GM20431 (cell line): ENCODE measurements at regions not wholly inside any gene's neighbourhood (a gene's known extent, or its start where the extent isn't known, plus 50 kb on each side); places are given as distances from the start of the nearest gene placed in this dataset.

ENCODE experiments used
- in situ Hi-C: fragments of 300-500 bp; cut with MseI, MboI; formaldehyde crosslinking; loops from one replicate; pipeline ENCODE4 v1.15.0; 2020; ENCODE audit warnings: low sequenced_read_pairs; ENCODE audit not compliant: unreplicated experiment

DNA sequence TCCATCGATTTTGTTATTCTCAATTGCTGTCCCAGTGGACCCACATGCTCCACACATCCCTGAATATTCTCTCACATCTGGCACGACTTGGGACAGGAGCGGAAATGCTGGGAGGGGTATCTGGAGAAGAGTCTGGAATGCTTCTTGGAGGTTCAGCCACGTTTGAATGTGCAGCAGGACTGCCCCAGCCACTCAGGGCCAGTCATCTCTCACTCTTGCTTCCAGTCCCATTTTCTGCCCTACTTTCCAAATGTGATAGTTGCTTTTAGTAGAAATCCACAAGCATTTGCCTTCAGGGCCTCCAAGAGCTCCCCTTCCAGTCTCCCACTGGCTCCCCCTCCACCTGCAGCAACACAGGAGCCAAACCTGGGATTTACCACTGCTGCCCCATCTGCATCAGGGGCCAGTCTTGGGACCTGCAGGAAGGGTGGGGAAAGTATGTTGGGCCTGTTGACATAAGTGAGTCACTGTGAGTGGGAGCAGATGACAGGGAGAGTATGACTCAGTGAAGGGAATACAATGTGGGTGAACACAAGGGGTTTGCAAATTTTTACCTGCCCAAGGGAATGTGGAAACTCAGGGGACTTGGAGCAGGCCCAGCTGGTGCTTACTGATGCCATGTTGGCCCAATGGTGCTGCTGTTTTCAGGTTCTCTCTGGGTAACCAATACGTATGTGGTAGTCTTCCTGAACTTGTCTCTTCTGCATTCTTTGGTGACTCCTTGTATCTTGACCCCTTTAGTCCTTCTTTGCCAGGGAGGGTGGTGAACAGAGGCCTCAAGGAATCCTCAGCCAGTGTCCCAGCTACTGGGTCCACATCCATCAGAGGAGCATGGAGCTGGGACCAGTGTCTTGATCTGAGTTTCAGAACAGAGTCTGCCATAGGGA lies 78.8 kb upstream of the CRHR1 start:
- in situ Hi-C loops: no loop called here

DNA sequence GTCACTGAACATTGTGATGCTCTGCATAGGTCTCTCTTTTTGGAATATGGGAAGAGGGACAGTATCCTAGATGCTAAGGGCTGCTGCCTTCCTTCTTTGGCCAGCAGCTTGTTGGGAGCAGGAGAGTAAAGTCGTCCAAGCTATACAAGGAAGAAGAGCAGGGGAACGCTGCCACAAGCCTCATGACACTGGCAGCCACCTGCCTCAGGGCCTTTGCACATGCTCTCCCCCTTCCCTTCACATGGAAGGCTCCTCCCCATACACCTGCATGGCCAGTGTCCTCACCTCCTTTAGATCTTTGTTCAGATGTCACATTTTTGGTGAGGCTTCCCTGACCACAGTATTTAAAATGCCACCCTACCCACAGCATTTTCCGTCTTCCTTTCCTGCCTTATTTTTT lies 78.1 kb upstream of the CRHR1 start:
- in situ Hi-C loops: no loop called here

- in situ Hi-C loops: no loop called here
Measured at GRCh38 chr17:45708707-45709290, 75.3 kb upstream of the CRHR1 start.

GRCh38 chr17:45709728-45710288 lies 74.3 kb upstream of the CRHR1 start:
- in situ Hi-C loops: no loop called here

DNA sequence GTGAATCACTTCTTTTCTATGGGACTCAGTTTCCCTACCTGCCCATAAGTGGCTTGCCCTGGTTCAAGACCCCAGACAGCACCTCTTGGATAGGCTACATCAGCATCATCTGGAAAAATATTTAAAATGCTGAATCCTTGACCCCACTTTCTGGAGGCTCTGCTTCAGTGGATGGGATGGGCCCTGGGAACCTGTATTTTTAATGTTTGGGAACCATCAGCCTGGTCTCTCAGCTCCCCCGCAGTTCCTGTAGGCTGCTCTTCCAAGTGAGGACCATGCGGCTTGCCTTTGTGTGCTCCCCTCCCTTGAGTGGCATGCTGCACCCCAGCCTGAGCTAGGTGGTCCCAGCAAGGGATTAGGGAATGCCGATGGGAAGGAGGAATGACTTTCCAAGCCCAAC lies 68.3 kb upstream of the CRHR1 start:
- in situ Hi-C loops: no loop called here

- in situ Hi-C loops: no loop called here
Measured at GRCh38 chr17:45718791-45719190, 65.3 kb upstream of the CRHR1 start.

- in situ Hi-C loops: no loop called here
Measured at GRCh38 chr17:45719335-45720071, 64.6 kb upstream of the CRHR1 start.

GRCh38 chr17:45720386-45720785 lies 63.7 kb upstream of the CRHR1 start:
- in situ Hi-C loops: no loop called here

DNA sequence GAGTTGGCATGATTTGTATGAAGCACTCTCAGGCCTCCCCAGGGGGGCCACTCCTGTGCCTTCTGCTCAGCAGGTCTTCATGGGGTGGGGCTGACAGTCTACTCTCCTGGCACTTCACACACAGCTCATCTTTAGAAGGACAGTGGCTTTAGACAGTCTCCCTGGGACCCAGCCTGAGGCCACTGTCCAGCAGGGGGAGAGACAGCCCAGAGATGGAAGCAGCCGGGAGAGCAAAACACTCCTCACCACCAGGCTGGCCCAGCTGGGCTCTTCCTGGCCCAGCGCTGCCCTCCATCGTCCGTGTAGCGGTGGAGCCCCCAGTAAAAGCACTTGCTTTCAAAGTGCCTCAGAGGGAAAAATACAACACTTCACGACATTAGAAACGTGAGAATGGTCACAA lies 62.0 kb upstream of the CRHR1 start:
- in situ Hi-C loops: no loop called here

GRCh38 chr17:45729294-45729907 lies 54.7 kb upstream of the CRHR1 start:
- in situ Hi-C loops: no loop called here

GRCh38 chr17:45730192-45730591 lies 53.9 kb upstream of the CRHR1 start:
- in situ Hi-C loops: no loop called here

DNA sequence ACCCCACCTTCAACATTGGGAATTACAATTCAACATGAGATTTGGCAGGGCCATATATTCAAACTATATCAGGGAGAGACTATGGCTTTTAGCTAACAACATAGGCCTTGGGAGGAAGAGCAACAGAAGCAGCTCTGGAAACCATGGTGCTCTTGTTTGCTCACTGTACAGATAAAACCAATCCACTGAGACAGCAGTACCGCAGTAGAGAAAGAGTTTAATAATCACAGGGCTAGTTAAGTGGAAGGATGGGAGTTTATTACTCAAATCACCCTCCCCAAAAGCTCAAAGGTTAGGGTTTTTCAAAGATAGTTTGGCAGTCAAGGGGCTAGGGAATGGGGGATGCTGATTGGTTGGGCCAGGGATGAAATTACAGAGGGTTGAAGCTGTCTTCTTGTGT lies 52.7 kb upstream of the CRHR1 start:
- in situ Hi-C loops: no loop called here

- in situ Hi-C loops: no loop called here
Measured at GRCh38 chr17:45732926-45733505, 51.1 kb upstream of the CRHR1 start.

DNA sequence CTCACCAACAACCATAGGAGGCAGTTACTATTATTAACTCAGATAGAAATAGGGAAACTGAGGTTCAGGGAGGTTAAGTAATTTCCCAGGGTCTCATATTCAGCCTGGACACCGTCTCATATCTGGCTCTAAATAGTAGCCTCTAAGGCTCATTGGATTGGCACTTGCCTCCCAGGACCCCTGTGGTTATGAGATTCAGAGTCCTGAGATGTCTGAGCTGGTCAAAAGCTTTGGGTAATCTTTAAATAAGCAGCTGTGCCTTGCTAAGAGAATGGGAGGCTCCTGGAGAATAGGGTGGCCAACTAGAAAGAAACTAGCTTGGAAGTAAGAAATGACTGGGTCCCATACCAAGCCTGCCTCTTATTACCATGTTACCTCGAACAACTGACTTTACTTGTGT lies 50.3 kb upstream of the CRHR1 start:
- in situ Hi-C loops: no loop called here
